CD4-positive, alpha-beta T cell (primary cell): ENCODE measurements at regions not wholly inside any gene's neighbourhood (a gene's known extent, or its start where the extent isn't known, plus 50 kb on each side); places are given as distances from the start of the nearest gene placed in this dataset.

ENCODE experiments used
- ATAC-seq: fragments of 200-7000 bp; cut with Tn5 transposase; one replicate; pipeline ENCODE4 v1.10.0; 2022; ENCODE audit warnings: mild to moderate bottlenecking; ENCODE audit not compliant: poor library complexity
- CTCF ChIA-PET: fragments of 350-600 bp; sonication (Branson Sonifier 250); formaldehyde crosslinking; loops from one replicate; lab custom pipeline; 2021; ENCODE audit warnings: antibody characterized with exemption, inconsistent platforms; lab: Charles Lee
- POLR2A ChIA-PET: fragments of 350-600 bp; sonication (Branson Sonifier 250); formaldehyde crosslinking; loops from one replicate; lab custom pipeline; 2021; ENCODE audit warnings: antibody characterized with exemption, inconsistent platforms; lab: Charles Lee
- DNase-seq, 14 experiments: peaks; one replicate each; pipeline ENCODE4 v3.0.0-alpha.2; 2013 to 2020; ENCODE audit warnings: mixed read lengths in 2 of 14
- H3K27ac ChIP-seq, 2 donors: one replicate each; pipeline versions ENCODE4 v1.5.1 to v1.7.0; 2013; ENCODE audit warnings: low read length in 2 of 2, low read depth in 1 of 2, mild to moderate bottlenecking in 1 of 2
- H3K27me3 ChIP-seq, 2 experiments: 1 replicate in 1 of 2; 2 replicates in 1 of 2; pipeline versions ENCODE4 v1.6.1 to v1.7.0; 2013; ENCODE audit warnings: low read length in 2 of 2, control low read depth in 1 of 2, mild to moderate bottlenecking in 1 of 2, moderate library complexity in 1 of 2; ENCODE audit not compliant: insufficient read depth in 2 of 2, control insufficient read depth in 1 of 2
- H3K36me3 ChIP-seq: one replicate; pipeline ENCODE4 v1.6.1; 2013; ENCODE audit warnings: low read length, control low read depth; ENCODE audit not compliant: insufficient read depth
- H3K4me1 ChIP-seq: one replicate; pipeline ENCODE4 v1.6.1; 2013; ENCODE audit warnings: low read length, control low read depth; ENCODE audit not compliant: insufficient read depth
- H3K4me3 ChIP-seq: one replicate; pipeline ENCODE4 v1.5.1; 2013; ENCODE audit warnings: mild to moderate bottlenecking, low read length, moderate library complexity
- H3K9me3 ChIP-seq, 2 experiments: 1 replicate in 1 of 2; 2 replicates in 1 of 2; pipeline versions ENCODE4 v1.6.1 to v1.7.0; 2013; ENCODE audit warnings: low read length in 2 of 2, mild to moderate bottlenecking in 2 of 2, control low read depth in 1 of 2, moderate library complexity in 1 of 2; ENCODE audit not compliant: control insufficient read depth in 1 of 2, insufficient read depth in 1 of 2
- H3K27ac Mint-ChIP-seq: one replicate; pipeline ENCODE4 v1.8.0; 2020; ENCODE audit warnings: mixed read lengths
- H3K27me3 Mint-ChIP-seq: one replicate; pipeline ENCODE4 v1.8.0; 2021; ENCODE audit warnings: mixed read lengths
- H3K36me3 Mint-ChIP-seq: one replicate; pipeline ENCODE4 v1.8.0; 2021; ENCODE audit warnings: low read depth, mixed read lengths
- H3K4me1 Mint-ChIP-seq: one replicate; pipeline ENCODE4 v1.8.0; 2021; ENCODE audit warnings: low read depth, mixed read lengths
- H3K4me3 Mint-ChIP-seq: one replicate; pipeline ENCODE4 v1.8.0; 2020; ENCODE audit warnings: mild to moderate bottlenecking, mixed read lengths
- H3K9me3 Mint-ChIP-seq: one replicate; pipeline ENCODE4 v1.8.0; 2020; ENCODE audit warnings: mixed read lengths
- intact Hi-C, 2 experiments: fragments of 100-400 bp; cut with DNase I in 1 of 2; cut with micrococcal nuclease in 1 of 2; formaldehyde crosslinking; loops; one replicate each; pipeline versions ENCODE4 v1.15.1 to v1.9.0; 2023 to 2025; cut with DNase I, micrococcal nuclease
- TF ChIP-seq, protein P1 (sequence below): fragments of 200-600 bp; IDR thresholded peaks from one replicate; pipeline ENCODE4 v1.8.0; 2022; ENCODE audit warnings: antibody characterized with exemption, mild to moderate bottlenecking

DNA sequence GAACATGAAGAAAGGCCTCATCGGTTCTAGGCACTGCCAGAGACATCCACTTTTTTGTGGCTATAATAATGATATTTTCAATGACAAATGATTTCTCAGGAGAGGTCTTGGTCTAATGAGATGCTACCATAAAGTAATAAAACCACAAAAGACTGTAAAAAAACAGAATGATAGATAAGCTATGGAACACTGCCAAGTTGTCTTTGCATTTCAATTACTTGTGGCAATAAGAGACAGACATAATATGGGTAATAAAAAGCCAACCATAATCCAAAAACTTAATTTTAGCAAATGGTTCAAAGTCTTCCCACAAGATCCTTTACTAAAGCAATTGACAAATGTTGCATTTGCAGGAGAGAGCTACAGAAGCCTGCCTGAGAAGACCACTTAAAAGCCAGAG lies 292.5 kb downstream of the ATPSCKMT start:
- H3K27me3 ChIP-seq, result peaks cover 0 to 2% of the 10 kb centered on the region in 2 experiments
- DNase-seq, result no peak
- no peak overlapping the region for H3K4me3 Mint-ChIP-seq
- H3K9me3 ChIP-seq, result no peaks in the 10 kb centered on the region
- no peak overlapping the region for H3K27ac Mint-ChIP-seq
- H3K27ac ChIP-seq, result no peak overlapping the region
- H3K36me3 Mint-ChIP-seq, result no peaks in the 10 kb centered on the region
- no peak overlapping the region for H3K4me3 ChIP-seq
- H3K36me3 ChIP-seq, result no peaks in the 10 kb centered on the region
- H3K4me1 Mint-ChIP-seq, result no peaks in the 10 kb centered on the region
- no peaks in the 10 kb centered on the region for H3K4me1 ChIP-seq
- H3K27me3 Mint-ChIP-seq, result no peaks in the 10 kb centered on the region
- TF ChIP-seq, protein P1, sequence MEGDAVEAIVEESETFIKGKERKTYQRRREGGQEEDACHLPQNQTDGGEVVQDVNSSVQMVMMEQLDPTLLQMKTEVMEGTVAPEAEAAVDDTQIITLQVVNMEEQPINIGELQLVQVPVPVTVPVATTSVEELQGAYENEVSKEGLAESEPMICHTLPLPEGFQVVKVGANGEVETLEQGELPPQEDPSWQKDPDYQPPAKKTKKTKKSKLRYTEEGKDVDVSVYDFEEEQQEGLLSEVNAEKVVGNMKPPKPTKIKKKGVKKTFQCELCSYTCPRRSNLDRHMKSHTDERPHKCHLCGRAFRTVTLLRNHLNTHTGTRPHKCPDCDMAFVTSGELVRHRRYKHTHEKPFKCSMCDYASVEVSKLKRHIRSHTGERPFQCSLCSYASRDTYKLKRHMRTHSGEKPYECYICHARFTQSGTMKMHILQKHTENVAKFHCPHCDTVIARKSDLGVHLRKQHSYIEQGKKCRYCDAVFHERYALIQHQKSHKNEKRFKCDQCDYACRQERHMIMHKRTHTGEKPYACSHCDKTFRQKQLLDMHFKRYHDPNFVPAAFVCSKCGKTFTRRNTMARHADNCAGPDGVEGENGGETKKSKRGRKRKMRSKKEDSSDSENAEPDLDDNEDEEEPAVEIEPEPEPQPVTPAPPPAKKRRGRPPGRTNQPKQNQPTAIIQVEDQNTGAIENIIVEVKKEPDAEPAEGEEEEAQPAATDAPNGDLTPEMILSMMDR, result no peak
- CTCF ChIA-PET, result no interaction called here
- H3K9me3 Mint-ChIP-seq, result peaks cover 4% of the 10 kb centered on the region
- intact Hi-C loops, result no loop called here
- no peak for ATAC-seq
- POLR2A ChIA-PET, result no interaction called here

DNA sequence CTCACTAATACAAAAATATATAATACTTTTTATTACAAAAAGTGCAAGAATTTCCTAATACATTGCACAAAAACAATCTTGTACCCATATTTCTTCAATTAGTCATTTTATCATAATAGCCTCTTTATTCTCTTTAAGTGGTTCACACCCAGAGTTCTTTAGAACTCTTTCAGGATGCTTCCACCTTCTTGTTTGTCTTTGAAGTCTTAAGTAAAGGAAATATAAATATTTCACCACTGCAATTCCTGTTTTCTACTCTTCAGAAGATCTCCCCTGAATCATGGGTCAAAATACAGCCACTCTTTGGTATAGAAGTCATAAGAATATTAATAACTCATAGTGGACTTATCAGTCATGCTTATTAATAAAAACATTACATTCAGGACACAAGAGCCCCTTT lies 293.0 kb downstream of the ATPSCKMT start:
- POLR2A ChIA-PET, result no interaction called here
- no peaks in the 10 kb centered on the region for H3K27me3 ChIP-seq
- no peak overlapping the region for H3K27ac Mint-ChIP-seq
- CTCF ChIA-PET, result no interaction called here
- no peaks in the 10 kb centered on the region for H3K9me3 ChIP-seq
- H3K4me3 ChIP-seq, result no peak overlapping the region
- TF ChIP-seq, protein P1, result no peak
- DNase-seq (no peak), ATAC-seq (no peak)
- H3K27me3 Mint-ChIP-seq, result no peaks in the 10 kb centered on the region
- H3K4me1 Mint-ChIP-seq, result no peaks in the 10 kb centered on the region
- no peak overlapping the region for H3K27ac ChIP-seq
- no peaks in the 10 kb centered on the region for H3K4me1 ChIP-seq
- intact Hi-C loops, result no loop called here
- no peaks in the 10 kb centered on the region for H3K36me3 Mint-ChIP-seq
- no peaks in the 10 kb centered on the region for H3K36me3 ChIP-seq
- H3K9me3 Mint-ChIP-seq, result peaks cover 4% of the 10 kb centered on the region
- H3K4me3 Mint-ChIP-seq, result no peak overlapping the region

DNA sequence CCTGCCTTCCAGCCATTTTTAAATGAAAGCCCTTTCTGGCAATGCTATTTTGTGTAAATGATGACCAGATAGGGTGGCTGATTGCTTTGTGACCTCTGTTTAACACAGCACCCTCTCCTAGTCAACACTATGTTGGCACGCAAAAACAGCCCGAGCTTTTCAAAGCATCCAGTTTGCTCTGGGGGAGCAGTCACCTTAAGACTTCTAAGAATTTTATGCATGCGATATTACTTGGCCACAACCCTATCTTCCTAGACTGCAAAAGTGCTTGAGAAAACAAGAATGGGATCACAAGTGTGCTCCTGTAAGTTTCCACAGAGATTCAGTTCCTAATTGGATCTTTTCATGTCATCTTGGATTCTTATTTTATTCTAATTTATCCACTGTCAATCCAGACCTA lies 294.1 kb downstream of the ATPSCKMT start:
- TF ChIP-seq, protein P1, result no peak
- ChIA-PET CTCF (no interaction called here), POLR2A (no interaction called here)
- H3K4me3 ChIP-seq, result no peak overlapping the region
- Mint-ChIP-seq H3K27ac (no peak overlapping the region), H3K4me3 (no peak overlapping the region), H3K27me3 (no peaks in the 10 kb centered on the region), H3K4me1 (no peaks in the 10 kb centered on the region), H3K36me3 (no peaks in the 10 kb centered on the region), H3K9me3 (no peaks in the 10 kb centered on the region)
- intact Hi-C loops, result no loop called here
- no peak for DNase-seq
- no peaks in the 10 kb centered on the region for H3K27me3 ChIP-seq
- no peaks in the 10 kb centered on the region for H3K9me3 ChIP-seq
- no peak for ATAC-seq
- H3K4me1 ChIP-seq, result no peaks in the 10 kb centered on the region
- no peaks in the 10 kb centered on the region for H3K36me3 ChIP-seq
- no peak overlapping the region for H3K27ac ChIP-seq
